ENCODE measurements at regions not wholly inside any gene's neighbourhood (a gene's known extent, or its start where the extent isn't known, plus 50 kb on each side); places are given as distances from the start of the nearest gene placed in this dataset.

GRCh38 chr9:96141666-96142065 is 160.3 kb downstream of the HSD17B3 start:
- TF ChIP-seq CTCF (IDR thresholded peaks at IDR 0.05), result no peak
- peak in 2 of 3 donors; percentile 7 to 13 for TF ChIP-seq POLR2AphosphoS5 (IDR thresholded peaks at IDR 0.05)
- TF ChIP-seq EP300 (IDR thresholded peaks at IDR 0.05), result no peak
- no peak for TF ChIP-seq POLR2A (IDR thresholded peaks at IDR 0.05)

All from stomach (tissue), 4 donors.